C1 segment of cervical spinal cord (tissue), 14 donors: ENCODE measurements at regions not wholly inside any gene's neighbourhood (a gene's known extent, or its start where the extent isn't known, plus 50 kb on each side); places are given as distances from the start of the nearest gene placed in this dataset.
"Not testable (repeated sequence)": the region's sequence is repeated elsewhere in the genome, so short reads cannot be mapped to it uniquely, and the experiment has no call there.

Source experiments
- DNase-seq, 14 donors: peaks; one replicate each; lab custom pipeline; 2025; lab: John Stamatoyannopoulos, UW

DNA sequence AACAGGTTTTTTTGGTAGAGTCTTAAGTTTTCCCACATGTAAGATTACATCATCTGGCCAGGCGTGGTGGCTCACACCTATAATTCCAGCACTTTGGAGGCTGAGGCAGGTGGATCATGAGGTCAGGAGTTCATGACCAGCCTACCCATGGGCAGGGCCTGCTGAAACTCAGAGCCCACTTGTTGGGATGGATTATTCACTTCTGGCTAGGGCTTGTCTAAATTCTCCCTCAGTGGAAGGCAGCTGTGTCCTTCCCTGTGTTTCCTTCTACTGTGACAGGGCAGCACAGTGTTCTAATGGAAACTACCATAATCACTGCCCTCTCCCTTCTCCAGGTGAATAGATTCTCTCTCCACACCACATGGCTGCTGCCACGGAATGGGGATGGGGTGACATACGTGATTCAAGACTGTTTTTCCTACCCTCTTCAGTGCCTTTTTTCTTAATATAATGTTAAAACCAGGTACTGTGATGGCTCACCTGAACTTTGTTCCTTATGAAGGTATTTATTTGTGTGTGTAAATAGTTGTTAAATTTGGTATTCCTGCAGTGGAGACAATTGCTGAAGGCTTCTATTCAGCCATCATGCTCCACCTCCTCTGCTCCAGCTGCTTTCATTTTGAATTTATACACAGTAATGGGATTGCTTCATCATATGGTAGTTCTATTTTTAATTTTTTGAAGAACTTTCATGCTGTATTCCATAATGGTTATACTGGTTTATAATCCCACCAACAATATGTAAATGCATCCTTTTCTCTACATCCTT, 287.2 kb upstream of the HS3ST1 start:
- DNase-seq = no peak

DNA sequence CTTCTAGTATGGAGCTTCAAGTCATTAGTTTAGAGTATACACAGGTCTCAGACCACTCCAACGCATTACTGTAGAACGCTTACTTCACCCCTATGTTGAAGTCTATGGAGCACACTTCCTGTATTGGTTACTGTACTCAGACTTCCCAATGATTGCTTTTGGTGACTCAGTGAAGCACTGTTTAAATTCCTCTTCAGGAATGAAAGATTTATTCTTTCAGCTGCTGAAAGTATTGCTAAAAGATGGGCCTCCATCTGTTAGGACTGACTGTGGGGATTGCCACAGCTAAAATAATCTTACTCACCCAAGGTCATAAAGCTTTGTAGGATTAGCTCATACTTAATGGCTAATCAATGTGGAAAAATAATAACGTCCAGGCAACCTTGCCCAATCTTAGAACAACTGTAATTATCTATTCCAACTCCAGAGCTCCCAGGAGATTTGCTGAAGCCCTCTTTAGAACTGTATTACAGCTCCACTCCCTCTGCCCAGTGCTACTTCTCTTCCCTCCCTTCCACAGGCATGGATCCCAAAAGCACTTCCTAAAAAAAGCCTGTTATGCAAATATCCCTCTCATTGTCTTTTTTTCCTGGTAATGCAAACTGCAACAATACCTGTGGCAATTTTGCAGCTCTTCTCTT, 281.9 kb upstream of the HS3ST1 start:
- DNase-seq = no peak

DNA sequence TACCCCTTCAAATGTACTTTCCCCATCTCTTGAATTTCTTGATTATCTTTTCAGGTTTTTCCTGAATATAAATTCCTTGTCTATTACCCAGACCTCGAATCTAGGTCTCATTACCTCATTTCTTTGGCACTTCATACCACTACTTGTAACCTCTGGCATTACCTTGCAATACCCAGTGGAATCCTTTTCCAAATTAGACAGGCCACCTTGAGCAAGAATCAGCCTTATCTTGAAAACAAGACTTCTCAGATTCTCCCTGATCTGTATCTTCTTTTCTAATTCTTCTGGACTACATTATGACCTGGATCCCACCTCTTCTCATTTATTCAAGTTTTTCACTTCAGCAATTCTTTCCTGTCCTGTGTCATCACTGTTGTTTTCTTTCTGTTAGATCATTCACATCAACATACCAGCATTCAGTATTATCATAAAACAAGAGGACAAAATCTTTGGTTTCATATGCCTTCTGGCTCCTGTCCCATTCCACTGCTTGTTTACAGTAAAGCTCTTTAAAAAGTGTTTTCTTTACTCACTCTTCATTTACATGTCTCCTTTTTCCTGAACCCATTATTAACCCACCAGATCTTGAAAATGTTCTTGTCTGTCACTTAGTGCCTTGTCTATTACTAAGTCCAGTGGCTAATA, 275.6 kb upstream of the HS3ST1 start:
- DNase-seq = no peak

DNA sequence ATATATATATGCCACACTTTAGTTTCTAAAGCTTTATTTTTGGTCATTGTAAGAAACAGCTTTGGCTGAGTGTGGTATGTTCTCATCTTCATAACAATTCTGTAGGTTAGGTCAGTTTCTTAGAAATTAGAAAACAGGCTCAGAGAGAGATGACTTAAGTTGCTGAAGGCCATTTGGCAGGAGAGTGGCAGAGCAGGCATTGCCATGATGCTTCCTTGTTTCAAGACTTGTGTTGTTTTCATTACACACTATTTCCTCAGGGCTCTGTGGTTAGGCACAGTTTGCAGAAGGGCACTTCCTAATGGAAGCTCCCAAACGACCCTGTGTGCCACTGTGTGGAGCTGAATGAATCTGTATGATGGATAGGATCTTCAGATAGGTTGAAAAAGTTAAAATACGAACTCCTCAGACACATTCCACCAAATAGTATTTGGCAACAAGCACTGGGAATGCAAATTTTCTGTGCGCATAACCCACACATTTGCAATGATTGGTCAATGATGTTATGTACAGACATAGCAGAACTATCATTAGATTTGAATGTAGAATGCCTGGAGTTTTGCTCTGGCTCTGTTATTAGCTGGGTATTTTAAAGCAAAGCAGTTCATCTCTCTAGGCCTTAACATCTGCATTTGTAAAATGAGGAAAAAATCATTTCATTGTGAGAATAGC, 274.3 kb upstream of the HS3ST1 start:
- no peak for DNase-seq

DNA sequence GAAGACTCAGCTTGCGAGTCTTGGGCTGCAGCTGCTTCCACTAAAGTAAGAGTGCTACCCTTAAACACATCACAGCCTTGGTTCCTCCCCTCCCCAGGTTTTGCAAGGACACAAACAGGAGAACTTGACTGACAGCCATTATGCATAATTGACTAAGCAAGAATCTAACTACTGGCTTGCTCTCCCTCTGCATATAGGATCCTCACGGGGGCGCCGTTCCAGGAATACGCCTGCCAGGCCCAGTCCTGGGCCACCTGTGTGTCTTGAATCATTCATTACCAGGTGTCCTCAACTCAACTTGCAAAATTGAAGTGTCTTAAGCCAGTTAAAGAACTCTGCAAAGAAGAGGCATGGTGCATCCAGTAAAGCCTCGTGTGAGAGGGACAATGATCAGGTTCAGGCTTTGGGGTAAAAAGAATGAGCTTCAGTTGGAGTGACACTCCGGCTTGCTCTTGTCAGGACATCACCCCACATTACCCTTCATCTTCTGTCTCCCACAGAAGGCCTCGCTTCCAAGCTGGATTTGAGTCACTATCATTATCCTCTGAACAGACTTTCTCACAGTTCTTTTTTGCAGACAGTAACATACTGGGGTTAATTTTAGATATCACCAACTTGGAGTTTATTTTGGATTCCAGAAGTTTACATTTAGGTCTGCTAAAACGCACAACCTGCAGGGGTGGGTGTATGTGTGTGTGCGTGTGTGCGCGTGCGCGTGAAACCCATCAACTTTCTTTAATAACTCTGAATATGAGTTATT, 273.5 kb upstream of the HS3ST1 start:
- DNase-seq = no peak

DNA sequence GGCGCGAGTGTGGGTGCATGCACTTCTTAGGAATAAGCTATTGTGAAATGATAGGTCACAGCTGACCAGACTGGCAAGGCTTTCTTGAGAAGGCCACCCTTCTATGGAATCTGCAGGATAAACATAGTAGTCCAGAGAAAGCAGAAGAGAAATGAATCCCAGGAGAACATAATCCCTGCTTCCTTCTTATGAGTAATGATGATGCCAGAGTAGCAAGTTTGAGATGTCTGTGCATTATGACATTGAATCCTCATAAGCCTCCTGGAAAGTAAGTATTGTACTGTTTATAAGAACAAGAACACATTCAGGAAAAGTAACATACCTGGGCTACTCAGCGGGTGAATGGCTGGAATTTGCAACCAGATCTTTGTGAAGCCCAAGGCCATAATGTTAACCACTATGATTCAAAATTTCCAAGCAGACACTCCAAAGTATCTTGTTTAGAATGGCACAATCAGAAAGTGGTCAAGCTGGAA, 272.1 kb upstream of the HS3ST1 start:
- DNase-seq = no peak

DNA sequence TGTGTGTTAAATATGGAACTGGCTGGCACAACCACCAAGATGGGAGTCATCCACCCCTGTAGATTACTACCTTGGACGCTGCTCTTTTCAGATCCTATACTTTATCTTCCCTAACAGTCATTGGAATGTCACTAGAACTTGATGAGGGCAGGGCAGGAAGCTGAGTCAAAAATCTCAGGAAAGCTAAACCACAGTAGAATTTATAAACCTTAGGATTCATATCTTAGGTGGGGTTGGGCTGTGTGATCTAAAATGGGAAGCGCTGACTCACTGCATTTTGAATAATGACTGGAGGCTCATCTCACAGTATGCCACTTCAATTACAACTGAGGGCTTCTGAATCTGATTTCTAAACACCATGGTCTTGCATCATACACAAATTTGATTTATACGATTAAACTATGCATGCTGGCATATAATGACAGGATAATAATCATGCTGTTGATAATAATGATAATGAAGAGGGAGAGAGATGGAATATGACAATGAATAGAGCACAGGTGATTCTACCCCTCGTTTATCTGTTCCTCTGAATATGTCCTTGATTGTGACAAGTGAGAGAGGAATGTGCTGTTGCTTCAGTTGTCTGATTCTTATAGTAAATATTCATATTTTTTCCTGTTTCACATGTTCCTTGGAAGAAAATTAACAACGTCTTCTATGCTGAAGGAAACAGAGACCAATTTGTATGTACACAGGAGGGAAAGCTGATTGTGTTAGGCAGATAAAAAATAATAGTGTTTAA, 270.3 kb upstream of the HS3ST1 start:
- no peak for DNase-seq

DNA sequence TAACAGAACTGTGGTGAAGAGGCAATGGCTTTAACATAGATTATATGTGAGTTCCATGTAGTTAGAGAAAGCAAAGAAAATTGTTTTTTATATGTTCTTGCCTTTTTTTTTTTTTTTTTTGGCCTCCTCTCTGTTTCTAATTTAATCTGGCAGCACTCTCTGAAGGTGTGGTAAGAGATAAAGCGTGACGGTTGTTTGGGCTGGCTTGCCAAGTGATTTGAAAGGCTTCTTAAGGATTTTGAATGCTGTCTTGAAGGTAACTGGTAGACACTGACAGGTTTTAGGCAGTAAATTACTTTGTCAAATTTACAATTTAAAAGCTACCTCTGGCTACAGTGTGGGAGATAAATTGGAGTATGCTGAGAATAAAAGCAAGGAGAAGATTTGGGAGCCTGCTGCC, 269.3 kb upstream of the HS3ST1 start:
- no peak for DNase-seq

DNA sequence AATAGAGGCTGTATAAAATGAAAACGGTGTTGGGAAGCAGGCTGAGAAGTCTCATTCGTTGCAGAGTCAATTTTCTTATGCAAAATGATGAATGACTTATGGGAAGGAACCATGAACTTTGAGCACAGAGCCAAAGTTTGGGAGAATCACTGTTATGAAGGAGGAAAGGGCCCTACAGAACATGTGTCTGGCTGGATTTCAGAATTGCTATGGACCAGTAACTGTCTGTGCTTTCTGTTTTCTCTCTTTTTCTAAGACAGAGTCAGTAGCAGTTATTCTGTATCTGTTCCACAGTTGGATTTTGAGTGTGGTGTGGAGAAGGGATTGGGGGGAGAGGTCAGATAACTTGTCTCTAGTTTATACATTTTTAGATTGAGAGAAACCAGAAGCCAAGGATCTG, 265.0 kb upstream of the HS3ST1 start:
- DNase-seq = no peak

DNA sequence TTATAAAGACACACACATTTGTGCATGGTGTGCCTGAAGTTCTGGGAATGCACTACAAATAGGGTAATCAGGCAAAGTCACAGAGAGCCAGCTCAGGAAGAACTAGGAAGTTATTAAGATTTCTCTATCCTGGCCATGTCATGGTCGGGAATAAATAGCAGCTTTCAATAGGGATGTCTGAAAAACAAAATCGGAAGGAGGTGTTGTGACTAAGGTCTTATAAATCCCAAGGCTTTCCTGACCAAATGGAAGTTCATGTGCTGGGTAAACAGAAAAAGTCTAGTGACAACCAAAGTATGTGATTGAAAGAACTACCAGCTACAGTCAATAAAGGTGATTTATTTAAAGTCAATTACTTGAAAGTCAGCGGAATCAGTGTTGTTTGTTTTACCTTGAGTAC, 262.5 kb upstream of the HS3ST1 start:
- no peak for DNase-seq

DNA sequence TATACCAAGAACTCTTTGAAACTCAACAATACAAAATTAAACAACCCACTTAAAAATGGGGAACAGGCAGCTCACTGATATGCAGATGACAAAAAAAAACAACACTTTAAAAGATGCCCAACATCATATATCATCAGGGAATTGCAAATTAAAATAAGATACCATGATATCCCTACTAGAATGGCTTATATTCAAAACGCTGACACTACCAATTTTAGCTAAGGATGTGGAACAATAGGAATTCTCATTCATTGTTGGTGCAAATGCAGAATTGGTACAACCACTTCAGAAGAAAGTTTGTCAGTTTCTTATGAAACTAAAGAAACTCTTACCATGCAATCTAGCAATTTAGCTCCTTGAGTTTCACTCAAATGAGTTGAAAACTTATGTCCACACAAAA, 259.0 kb upstream of the HS3ST1 start:
- DNase-seq = no peak

DNA sequence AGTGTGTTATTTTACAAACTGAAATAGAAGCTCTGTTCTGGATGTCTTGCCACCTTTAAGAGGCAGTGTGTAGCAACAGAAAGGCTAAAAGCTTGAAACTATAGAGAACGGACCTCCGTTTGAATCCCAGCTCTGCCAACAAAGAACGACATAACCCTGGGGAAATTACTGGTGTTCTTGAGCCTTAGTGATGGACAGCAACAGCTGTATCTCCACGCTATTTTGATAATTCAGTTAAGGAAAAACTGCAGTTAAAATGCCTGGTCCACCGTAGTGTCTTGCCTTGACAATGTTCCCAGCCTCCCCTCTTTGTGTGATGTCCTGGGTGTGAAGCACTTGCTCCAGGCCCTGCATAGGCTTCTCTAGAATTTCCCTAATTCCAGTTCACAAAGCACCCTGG, 256.8 kb upstream of the HS3ST1 start:
- no peak for DNase-seq

DNA sequence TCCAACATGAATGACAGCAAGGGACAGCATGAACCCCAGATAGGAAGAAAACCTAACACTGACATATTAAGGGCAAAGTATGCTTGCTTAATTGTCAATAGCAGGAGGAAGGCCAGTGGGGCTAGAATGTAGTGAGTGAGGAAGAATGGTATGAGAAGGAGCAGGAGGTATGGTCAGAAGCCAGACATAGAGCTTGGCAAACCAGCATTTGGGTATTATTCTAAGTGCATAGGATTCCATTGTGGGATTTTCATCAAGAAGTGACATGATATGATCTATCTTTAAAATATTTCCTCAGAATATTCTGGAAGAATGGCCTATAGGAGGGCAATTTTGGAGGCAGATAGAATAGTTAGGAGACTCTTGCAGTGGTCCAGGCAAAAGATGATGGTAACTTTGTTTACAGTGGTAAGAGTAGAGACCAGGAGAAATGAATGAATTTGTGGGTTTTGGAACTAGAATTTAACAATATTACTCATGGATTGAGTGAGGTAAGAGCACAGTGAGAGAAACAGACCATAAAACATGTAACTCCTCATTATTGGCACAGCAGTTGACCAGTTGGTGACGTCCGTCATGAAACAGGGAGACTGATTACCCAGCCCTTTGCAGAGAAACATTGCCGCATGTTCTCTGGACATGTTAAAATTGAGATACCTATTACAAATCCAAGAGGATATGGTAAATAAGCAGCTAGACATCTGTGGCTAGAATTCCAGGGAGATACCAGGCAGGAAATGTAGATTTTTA, 246.5 kb upstream of the HS3ST1 start:
- DNase-seq = no peak

DNA sequence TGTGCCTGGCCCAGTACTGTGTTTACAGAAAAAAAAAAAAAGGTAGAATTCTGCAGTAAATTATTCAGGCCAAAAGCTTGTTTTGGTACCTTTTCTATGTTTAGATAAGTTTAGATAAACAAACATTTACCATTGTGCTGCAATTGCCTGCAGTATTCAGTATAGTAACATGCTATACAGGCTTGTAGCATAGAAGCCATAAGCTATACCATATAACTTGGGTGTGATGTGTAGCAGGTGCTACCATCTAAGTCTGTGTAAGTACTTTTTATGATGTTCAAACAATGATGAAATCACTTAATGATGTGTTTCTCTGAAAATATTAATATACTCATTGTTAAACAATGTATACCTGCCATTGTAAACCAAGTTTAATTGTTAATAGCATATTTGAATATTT, 241.6 kb upstream of the HS3ST1 start:
- DNase-seq = no peak

DNA sequence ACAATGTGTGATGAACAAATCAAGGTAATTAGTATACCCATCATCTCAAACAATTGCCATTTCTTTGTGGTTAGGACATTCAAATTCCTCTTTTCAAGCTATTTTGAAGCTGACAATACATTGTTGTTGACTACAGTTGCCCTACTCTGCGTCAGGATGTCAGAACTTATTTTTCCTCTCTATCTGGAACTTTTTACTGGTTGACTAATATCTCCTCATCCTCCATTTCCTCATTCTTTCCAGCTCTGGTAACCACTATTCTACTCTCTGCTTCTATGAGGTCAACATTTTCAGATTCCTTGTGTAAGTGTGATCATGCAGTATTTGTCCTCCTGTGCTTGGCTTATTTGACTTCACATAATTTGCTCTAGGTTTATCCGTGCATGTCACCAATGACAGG, 240.5 kb upstream of the HS3ST1 start:
- no peak for DNase-seq

DNA sequence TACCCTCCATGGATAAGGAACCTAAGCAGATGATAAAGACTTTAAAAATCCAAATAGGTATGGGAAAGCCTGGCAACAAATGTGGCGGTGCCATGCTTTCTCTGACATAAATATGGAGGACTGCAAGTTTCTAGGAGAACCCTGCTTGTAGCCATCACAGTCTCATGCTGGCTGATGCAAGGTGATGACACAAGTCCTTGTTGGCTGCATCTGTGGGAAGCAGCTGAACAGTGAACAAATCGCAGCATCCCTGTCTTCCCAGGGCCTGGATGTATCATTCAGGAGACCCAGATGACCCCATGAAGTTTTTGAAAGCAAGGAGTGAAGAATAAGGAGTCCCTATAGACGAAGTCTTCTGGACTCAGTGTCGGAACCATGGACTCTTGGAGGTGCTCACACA, 234.4 kb upstream of the HS3ST1 start:
- no peak for DNase-seq

DNA sequence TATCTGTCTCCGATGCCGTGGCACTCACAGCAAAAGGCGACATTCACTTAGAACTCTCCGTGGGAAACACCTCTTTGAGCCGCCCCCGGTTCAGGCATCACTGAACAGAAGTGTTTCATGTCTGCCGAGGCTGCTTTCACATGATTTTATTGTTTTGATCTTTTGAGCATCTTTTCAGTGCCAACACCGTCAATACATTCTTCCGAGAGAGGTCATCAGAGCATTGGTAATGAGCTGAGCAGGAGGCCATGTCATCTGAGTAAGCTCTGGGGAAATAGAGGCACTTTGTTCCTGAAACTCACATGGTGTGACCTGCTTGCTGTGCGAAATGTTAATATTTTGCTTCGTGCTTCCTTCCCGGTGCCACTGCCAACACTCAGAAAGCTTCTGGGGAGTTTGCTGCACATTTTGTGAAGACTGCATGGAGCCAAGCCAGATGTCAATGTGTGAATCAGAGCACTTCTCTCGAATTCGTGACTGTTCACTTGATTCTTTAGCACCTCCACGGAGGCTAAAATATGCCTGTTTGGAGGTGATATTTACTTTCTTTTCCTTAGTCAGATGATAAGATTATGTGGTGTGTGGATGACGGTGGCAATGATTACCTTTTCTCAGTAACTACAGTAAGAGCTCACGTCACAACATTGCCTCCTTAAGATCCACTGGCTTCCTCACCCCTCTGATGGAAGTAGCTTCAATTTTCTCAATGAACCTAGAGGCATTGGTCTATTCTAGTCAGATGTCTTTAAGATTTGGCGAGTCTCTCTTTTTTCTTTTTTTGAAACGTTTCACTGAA, 222.3 kb upstream of the HS3ST1 start:
- DNase-seq = no peak

DNA sequence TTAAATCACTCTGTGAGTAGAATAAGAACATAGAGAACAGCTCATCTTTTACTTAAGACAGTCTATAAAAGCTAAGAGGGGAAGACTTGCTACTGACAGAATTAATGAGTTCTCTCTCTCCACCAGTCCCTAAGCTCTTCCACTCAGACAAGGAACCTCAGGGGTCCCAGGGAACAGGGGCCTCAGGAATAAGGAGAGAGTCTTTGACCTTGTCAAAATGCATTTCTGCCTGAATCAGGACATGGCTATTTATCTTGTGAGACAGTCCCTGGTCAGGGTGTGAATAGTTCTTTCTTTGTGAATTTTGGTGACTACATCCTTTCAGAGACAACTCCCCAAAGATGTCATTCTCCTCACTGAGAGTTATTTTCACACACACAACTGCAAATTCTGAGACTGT, 218.7 kb upstream of the HS3ST1 start:
- DNase-seq = no peak

DNA sequence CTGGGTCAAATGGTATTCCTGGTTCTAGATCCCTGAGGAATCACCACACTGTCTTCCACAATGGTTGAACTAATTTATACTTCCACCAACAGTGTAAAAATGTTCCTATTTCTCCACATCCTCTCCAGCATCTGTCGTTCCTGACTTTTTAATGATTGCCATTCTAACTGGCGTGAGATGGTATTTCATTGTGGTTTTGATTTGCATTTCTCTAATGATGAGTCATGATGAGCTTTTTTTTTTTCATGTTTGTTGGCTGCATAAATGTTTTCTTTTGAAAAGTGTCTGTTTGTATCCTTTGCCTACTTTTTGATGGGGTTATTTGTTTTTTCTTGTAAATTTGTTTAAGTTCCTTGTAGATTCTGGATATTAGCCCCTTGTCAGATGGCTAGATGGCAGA, 214.4 kb upstream of the HS3ST1 start:
- DNase-seq = not testable (repeated sequence)
